Aorta (tissue), 5 donors: ENCODE measurements at regions not wholly inside any gene's neighbourhood (a gene's known extent, or its start where the extent isn't known, plus 50 kb on each side); places are given as distances from the start of the nearest gene placed in this dataset.
"Not testable (repeated sequence)": the region's sequence is repeated elsewhere in the genome, so short reads cannot be mapped to it uniquely, and the experiment has no call there.

Experiments used
- ATAC-seq: fragments of 200-7000 bp; cut with Tn5 transposase; one replicate; pipeline ENCODE4 v1.9.1; 2022; ENCODE audit warnings: moderate library complexity; ENCODE audit not compliant: low FRiP score
- DNase-seq, 2 donors: peaks; one replicate each; pipeline ENCODE4 v3.0.0-alpha.2; 2020
- H3K27ac ChIP-seq, 2 donors: one replicate each; pipeline ENCODE4 v1.5.1; 2013; ENCODE audit warnings: low read length in 2 of 2, mild to moderate bottlenecking in 2 of 2, moderate library complexity in 2 of 2, control low read depth in 1 of 2, inconsistent platforms in 1 of 2, low read depth in 1 of 2
- H3K27me3 ChIP-seq, 2 donors: one replicate each; pipeline ENCODE4 v1.6.1; 2013; ENCODE audit warnings: control low read depth in 1 of 2, low read length in 1 of 2, mild to moderate bottlenecking in 1 of 2, moderate library complexity in 1 of 2; ENCODE audit not compliant: insufficient read depth in 2 of 2, control insufficient read depth in 1 of 2
- H3K36me3 ChIP-seq, 2 donors: one replicate each; pipeline ENCODE4 v1.6.1; 2013; ENCODE audit warnings: control low read depth in 1 of 2, low read length in 1 of 2, mild to moderate bottlenecking in 1 of 2; ENCODE audit not compliant: insufficient read depth in 2 of 2, control insufficient read depth in 1 of 2
- H3K4me1 ChIP-seq, 2 donors: one replicate each; pipeline ENCODE4 v1.6.1; 2013; ENCODE audit warnings: low read length in 2 of 2, control low read depth in 1 of 2, mild to moderate bottlenecking in 1 of 2, moderate library complexity in 1 of 2; ENCODE audit not compliant: insufficient read depth in 2 of 2, control insufficient read depth in 1 of 2
- H3K4me3 ChIP-seq, 2 donors: one replicate each; pipeline ENCODE4 v1.5.1; 2013; ENCODE audit warnings: low read length in 2 of 2, control low read depth in 1 of 2, mild to moderate bottlenecking in 1 of 2
- H3K9me3 ChIP-seq: one replicate; pipeline ENCODE4 v1.6.1; 2013; ENCODE audit warnings: mild to moderate bottlenecking, low read length; ENCODE audit not compliant: control insufficient read depth
- WGBS, 2 donors: extraction: QIAGEN DNeasy Blood & Tissue Kit; methylation state at CpG; one replicate each; pipeline ENCODE4 v1.1.7; 2013; 5-methylcytosine and 5-hydroxymethylcytosine counted together
- intact Hi-C, 2 donors: fragments of 100-400 bp; cut with DNase I; formaldehyde crosslinking; loops; one replicate each; pipeline versions ENCODE4 v1.14.2 to v1.15.0; 2022
- donor health status: healthy with polysubstance abuse.
- donor health status: Bipolar disorder and iron deficiency.
- donor health status: DM: no; HTN: no; CAD: no.
- donor health status: DM: no; HTN: no; CAD: no.
- donor health status: DM: yes; HTN: yes; CAD: no.

DNA sequence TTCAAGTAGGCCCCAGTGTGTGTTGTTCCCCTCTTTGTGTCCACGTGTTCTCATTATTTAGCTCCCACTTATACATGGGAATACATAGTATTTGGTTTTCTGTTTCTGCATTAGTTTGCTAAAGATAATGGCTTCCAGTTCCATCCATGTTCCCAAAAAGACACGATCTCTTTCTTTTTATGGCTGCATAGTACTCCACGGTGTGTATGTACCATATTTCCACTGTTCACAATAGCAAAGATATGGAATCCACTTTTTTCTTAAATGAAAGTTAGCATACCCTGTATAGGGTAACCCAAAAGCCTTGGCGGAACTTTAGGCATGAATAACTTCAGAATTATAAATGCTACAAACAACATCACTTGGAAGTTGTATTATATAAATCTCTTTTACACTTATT lies 83.4 kb upstream of the NDUFV2 start:
- Histone ChIP-seq H3K36me3 (no peaks in the 10 kb centered on the region), H3K9me3 (no peaks in the 10 kb centered on the region), H3K4me1 (no peaks in the 10 kb centered on the region), H3K27me3 (no peaks in the 10 kb centered on the region), H3K4me3 (no peak overlapping the region), H3K27ac (no peak overlapping the region)
- WGBS, 2 donors: 96 to 98% methylated on average over 4 of the region's 4 CpGs
- ATAC-seq: no peak
- intact Hi-C loops: no loop called here
- DNase-seq: no peak

DNA sequence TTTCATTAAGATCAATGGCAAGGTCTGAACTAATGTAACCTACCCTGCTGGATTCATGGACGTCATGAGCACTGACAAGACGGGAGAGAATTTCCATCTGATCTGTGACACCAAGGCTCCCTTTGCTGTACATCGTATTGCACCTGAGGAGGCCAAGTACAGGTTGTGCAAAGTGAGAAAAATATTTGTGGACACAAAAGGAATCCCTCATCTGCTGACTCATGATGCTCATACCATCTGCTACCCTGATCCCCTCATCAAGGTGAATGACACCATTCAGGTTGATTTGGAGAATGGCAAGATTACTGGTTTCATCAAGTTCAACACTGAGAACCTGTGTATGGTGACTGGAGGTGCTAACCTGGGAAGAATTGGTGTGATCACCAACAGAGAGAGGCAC lies 82.3 kb upstream of the NDUFV2 start:
- Histone ChIP-seq H3K27ac (no peak overlapping the region), H3K4me1 (no peaks in the 10 kb centered on the region), H3K36me3 (no peaks in the 10 kb centered on the region), H3K9me3 (no peaks in the 10 kb centered on the region), H3K4me3 (no peak overlapping the region), H3K27me3 (no peaks in the 10 kb centered on the region)
- intact Hi-C loops: no loop called here
- DNase-seq (no peak), ATAC-seq (no peak)
- 82 to 91% methylated on average over 3 of the region's 3 CpGs for whole genome bisulfite sequencing, 2 donors

DNA sequence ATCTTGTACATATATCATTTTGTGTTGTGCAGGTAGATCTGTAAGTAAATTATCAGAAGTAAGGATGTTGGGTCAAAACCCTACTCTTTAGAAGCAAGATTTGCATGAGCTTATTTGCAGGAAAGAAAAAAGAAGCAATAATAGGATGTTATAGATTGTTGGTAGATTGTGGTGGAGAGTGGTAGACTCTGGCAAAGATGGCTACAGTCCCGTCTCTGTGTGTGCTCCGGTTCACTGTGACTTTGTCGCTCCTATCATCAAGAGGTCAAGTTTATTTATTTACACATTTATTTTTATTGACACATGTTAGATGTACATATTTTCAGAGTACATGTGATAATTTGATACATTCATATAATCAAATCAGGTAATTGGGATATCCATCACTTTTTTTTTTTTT lies 81.0 kb upstream of the NDUFV2 start:
- intact Hi-C loops: no loop called here
- H3K9me3 ChIP-seq: no peaks in the 10 kb centered on the region
- H3K27me3 ChIP-seq: no peaks in the 10 kb centered on the region
- ATAC-seq: no peak
- WGBS, 2 donors: 94 to 95% methylated on average over 3 of the region's 3 CpGs
- H3K27ac ChIP-seq: no peak overlapping the region
- DNase-seq: no peak
- H3K4me1 ChIP-seq: no peaks in the 10 kb centered on the region
- no peak overlapping the region for H3K4me3 ChIP-seq
- H3K36me3 ChIP-seq: no peaks in the 10 kb centered on the region

DNA sequence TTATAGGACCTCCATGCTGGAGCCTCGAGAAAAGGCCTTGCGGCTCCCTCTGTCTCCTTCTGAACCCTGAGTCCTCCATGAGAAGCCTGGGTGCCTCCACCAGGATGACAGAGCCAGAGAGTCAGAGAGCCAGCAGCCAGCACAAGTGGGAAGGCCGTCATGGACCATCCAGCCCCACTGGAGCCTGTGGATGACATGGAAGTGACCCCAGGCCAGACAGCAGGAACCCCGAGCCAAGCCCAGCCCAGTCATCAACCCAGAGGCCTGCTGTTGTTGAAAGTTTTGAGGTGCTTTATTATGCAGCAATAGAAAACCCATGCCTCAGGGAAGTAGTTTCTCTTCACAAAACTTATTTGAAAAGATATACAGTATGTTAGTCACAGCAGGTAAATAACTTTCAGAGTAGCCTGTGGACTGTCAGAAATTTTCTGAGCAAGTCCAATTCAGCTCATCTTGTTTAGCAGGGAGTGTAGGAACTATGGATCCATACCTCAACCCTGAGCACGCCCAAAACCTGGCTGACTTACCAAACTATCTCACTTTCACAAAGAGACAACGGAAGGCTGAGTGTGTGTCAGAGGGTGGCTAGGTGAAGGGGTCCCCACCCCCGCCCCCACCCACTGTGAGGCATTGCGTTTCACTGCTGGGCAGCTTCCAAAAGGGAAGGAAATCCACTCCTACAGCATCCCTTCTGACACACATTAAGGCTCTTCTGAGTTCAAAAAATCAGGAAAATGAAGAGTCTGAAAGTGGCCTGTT lies 79.9 kb upstream of the NDUFV2 start:
- no peaks in the 10 kb centered on the region for H3K9me3 ChIP-seq
- no peak for ATAC-seq
- intact Hi-C loops: no loop called here
- H3K4me3 ChIP-seq: no peak overlapping the region
- 72 to 79% methylated on average over 8 of the region's 8 CpGs for WGBS, 2 donors
- H3K27me3 ChIP-seq: no peaks in the 10 kb centered on the region
- no peaks in the 10 kb centered on the region for H3K4me1 ChIP-seq
- no peak overlapping the region for H3K27ac ChIP-seq
- no peaks in the 10 kb centered on the region for H3K36me3 ChIP-seq
- no peak for DNase-seq

DNA sequence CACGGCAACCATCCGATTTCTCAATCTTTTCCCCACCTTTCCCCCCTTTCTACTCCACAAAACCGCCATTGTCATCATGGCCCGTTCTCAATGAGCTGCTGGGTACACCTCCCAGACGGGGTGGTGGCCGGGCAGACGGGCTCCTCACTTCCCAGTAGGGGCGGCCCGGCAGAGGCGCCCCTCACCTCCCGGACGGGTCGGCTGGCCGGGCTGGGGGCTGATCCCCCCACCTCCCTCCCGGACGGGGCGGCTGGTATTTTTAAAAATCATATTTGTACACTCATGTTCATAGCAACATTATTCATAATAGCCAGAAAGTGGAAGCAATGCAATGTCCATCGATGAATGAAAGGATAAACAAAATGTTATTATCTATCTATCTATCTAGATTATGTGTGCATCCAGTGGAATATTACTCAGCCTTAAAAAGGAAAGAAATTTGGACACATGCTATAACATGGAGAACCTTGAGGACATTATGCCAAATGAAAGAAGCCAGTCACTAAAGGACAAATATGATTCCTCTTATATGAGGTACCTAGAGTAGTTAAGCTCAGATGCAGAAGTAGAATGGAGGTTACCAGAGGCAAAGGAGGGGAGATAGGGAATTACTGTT lies 78.4 kb upstream of the NDUFV2 start:
- H3K27ac ChIP-seq, H3K9me3 ChIP-seq, H3K27me3 ChIP-seq, DNase-seq, H3K4me1 ChIP-seq, intact Hi-C loops, H3K4me3 ChIP-seq, H3K36me3 ChIP-seq, ATAC-seq: not testable (repeated sequence)
- WGBS, 2 donors: 94 to 96% methylated on average over 14 to 15 of the region's 18 CpGs

DNA sequence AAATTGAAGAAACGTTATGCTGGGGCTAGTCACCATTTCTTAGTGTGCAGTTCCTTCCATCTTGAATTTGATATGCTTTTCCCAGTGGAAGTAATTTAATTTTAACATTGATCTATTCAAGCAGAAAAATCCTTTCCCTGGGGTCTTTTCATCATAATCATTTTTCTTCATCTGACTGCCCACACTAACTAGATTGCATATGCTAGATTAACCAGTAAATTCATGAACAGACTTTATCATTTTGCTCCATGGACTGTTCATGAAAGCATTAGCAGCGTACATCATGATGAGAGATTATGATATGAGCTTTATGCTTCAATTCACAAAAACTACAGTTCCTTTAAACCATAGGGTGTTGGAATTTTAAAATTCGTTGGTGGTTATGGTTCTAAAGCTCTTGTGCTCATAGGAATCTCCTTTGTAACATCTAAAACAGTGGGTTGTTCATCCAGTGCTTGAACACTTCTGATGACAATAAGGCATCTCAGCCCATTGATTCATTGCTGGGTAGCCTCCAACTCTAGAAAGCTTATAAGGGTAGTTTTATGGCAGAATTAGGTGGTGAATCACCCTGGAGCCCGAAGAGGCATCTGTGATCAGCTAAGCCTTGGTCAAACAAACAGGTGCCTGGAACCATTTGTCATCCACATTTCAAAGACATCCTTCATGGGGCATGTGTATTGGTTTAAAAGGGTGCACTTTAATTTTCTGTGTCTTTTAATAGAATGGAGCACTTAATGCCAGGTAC lies 77.2 kb upstream of the NDUFV2 start:
- Histone ChIP-seq H3K27ac (no peak overlapping the region), H3K9me3 (no peaks in the 10 kb centered on the region), H3K4me1 (no peaks in the 10 kb centered on the region), H3K36me3 (no peaks in the 10 kb centered on the region), H3K27me3 (no peaks in the 10 kb centered on the region), H3K4me3 (no peak overlapping the region)
- no peak for DNase-seq
- ATAC-seq: no peak
- WGBS, 2 donors: 51 to 53% methylated on average over 4 of the region's 4 CpGs
- intact Hi-C loops: no loop called here

DNA sequence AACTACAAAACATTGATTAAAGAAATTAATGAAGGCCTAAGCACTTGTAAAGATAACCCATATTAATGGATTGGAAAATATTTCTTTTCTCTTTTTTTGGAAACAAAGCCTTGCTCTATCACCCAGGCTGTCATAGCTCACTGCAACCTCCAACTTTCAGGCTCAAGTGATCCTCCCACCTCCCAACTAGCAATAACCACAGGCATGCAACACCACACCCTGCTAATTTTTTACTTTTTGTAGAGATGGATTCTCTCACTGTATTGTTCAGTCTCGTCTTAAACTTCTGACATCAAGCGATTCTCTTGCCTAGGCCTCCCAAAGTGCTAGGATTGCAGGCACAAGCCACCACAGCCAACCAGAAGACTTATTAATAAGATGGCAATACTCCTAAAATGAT lies 73.4 kb upstream of the NDUFV2 start:
- no peak overlapping the region for H3K27ac ChIP-seq
- no peaks in the 10 kb centered on the region for H3K36me3 ChIP-seq
- intact Hi-C loops: no loop called here
- no peak for ATAC-seq
- no peaks in the 10 kb centered on the region for H3K9me3 ChIP-seq
- DNase-seq: no peak
- H3K4me3 ChIP-seq: no peak overlapping the region
- 96% methylated on average over 2 of the region's 2 CpGs for WGBS, 2 donors
- H3K27me3 ChIP-seq: no peaks in the 10 kb centered on the region
- H3K4me1 ChIP-seq: no peaks in the 10 kb centered on the region

DNA sequence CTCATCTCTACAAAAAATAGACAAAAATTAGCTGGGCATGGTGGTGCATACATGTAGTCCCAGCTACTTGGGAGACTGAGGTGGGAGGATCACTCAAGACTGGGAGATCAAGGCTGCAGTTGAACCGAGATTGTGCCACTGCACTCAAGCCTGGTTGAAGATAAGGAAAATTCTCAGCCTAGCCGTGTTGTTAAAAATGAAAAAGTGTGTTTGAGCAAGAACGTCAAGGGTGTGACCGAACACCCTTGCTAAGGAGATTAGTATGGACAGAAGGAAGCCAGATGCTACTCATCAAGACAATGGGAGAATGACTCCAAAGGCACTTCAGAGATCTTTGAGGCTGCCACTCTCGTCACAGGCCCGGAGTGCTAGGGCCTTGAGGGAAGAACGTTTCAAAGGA lies 70.0 kb upstream of the NDUFV2 start:
- H3K27ac ChIP-seq: no peak overlapping the region
- no peaks in the 10 kb centered on the region for H3K27me3 ChIP-seq
- no peaks in the 10 kb centered on the region for H3K36me3 ChIP-seq
- 84 to 85% methylated on average over 7 of the region's 7 CpGs for WGBS, 2 donors
- no peak for ATAC-seq
- H3K4me3 ChIP-seq: no peak overlapping the region
- no peaks in the 10 kb centered on the region for H3K4me1 ChIP-seq
- no peaks in the 10 kb centered on the region for H3K9me3 ChIP-seq
- intact Hi-C loops: no loop called here
- DNase-seq: no peak
